Activated gamma-delta T cell treated with anti-CD3 and anti-CD28 coated beads, Interleukin-2, amount 50 U/mL, for 16 hours (primary cell): ENCODE measurements at regions not wholly inside any gene's neighbourhood (a gene's known extent, or its start where the extent isn't known, plus 50 kb on each side); places are given as distances from the start of the nearest gene placed in this dataset.

Experiments
- DNase-seq: peaks from one replicate; pipeline ENCODE4 v3.0.0-alpha.2; 2020; ENCODE audit warnings: low read depth

DNA sequence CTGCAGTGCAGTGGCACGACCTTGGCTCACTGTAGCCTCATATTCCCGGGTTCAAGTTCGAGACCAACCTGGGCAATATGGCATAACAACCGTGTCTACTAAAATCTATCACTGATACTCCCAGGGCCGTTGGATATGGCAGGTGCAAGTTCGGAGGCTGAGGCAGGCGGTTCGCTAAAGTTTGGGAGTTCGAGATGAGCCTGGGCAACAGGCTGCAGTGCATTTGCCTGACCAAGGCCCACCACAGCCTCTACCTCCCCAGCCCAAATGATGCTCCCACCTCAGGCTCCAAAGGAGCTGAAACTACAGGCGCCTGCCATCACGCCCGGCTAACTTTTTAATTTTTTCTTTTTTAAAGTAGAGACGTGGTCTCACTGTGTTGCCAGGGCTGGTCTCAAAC lies 177.1 kb upstream of the ALG10B start:
- DNase-seq: no peak

GRCh38 chr12:38141239-38141638 lies 175.3 kb upstream of the ALG10B start:
- no peak for DNase-seq

GRCh38 chr12:38141861-38142260 lies 174.7 kb upstream of the ALG10B start:
- no peak for DNase-seq

DNA sequence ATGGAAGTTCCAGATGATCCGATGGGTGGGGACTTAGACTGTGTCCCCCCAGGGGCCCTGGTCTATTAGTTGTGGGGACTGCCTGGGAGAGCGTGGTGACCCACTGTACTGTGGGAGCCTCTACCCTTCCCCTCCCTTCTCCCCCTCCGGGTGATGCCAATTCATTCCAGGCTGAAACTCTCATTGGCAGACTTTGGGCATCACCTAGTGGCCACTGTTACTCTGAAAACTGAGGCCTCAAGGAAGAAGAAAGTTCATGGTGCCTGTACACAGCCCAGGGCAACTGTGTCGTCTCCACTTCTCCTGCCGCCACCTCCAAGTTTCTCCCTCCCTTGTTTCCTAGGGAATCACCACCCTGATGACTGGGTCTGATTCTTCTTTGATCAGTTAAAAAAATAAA lies 173.6 kb upstream of the ALG10B start:
- no peak for DNase-seq

- no peak for DNase-seq
Measured at GRCh38 chr12:38144049-38144448, 172.5 kb upstream of the ALG10B start.

- DNase-seq: no peak
Measured at GRCh38 chr12:38144601-38145436, 171.8 kb upstream of the ALG10B start.

- DNase-seq: no peak
Measured at GRCh38 chr12:38149395-38150073, 167.0 kb upstream of the ALG10B start.

DNA sequence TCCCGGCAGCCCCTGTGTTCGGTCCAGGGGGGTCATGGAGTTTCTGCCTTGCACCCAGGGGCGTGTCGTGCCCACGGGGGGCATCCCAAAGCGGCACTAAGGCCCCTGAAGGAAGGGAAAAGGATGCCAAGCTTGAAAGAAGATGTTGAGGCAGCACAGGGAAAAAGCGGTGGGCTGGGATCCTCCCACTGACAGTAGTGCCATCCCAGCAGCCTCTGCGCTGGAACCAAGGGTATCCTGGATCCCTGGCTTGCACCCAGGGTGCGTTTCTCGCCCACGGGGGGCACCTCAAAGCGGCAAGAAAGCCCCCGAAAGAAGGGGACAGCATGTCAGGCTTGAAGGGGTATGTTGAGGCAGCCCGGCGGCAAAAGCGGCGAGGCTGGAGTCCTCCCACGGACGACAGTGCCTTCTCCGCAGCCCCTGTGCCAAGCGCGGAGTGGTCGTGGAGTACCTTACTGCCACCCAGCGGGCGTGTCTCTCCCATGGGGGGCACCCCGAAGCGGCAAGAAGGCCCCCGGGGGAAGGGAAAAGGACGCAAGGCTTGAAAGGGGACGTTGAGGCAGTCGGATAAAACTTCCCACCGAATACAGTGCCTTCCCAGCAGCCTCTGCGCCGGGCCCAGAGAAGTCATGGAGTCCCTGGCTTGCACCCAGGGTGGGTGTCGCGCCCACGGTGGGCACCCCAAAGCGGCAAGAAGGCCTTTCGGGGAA lies 164.4 kb upstream of the ALG10B start:
- no peak for DNase-seq

DNA sequence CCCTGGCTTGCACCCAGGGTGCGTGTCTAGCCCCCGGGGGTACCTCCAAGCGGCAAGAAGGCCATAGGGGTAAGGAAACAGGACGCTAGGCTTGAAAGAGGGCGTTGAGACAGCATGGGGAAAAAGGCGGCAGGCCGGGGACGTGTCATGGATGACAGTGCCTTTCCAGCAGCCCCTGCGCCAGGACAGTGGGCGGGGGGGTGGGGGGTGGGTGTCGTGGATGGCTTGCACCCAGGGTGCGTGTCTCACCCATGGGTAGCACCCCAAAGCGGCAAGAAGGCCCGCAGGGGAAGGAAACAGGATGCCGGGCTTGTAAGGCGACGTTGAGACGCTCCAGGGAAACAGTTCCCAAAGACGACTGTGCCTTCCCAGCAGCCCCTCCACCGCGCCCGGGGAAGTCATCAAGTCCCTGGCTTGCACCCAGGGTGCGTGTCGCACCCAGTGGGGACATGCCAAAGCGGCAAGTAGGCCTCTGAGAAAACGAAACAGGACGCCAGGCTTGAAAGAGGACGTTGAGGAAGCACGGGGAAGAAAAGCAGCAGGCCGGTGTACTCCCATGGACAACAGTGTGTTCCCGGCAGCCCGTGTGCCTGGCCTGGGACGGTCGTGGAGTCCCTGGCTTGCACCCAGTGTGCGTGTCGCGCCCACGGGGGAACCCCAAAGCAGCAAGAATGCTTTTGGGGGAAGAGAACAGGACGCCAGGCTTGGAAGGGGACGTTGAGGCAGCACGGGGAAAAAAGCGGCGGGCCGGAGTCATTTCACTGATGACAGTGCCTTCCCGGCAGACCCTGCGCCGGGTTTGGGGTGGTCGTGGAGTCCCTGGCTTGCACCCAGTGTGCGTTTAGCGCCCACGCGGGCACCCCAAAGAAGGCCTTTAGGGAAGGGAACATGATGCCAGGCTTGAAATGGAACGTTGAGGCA lies 163.5 kb upstream of the ALG10B start:
- DNase-seq: no peak

GRCh38 chr12:38153737-38154061 lies 162.9 kb upstream of the ALG10B start:
- DNase-seq: no peak

- DNase-seq: no peak
Measured at GRCh38 chr12:38154096-38155019, 162.2 kb upstream of the ALG10B start.

DNA sequence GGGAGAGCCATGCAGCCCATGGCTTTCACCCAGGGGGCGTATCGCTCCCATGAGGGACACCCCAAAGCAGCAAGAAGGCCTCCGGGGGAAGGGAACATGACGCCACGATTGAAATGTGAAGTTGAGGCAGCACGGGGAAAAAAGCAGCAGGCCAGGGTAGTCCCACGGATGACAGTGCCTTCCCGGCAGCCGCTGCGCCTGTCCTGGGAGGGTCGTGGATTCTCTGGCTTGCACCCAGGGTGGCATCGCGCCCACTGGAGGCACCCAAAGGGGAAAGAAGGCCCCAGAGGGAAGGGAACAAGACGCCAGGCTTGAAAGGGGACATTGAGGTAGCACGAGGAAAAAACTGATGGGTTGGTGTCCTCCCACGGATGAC lies 161.6 kb upstream of the ALG10B start:
- DNase-seq: no peak

- DNase-seq: no peak
Measured at GRCh38 chr12:38155526-38156496, 160.8 kb upstream of the ALG10B start.

- no peak for DNase-seq
Measured at GRCh38 chr12:38156497-38157245, 159.9 kb upstream of the ALG10B start.

GRCh38 chr12:38157274-38157932 lies 159.2 kb upstream of the ALG10B start:
- DNase-seq: no peak

- no peak for DNase-seq
Measured at GRCh38 chr12:38157933-38158401, 158.6 kb upstream of the ALG10B start.

- DNase-seq: no peak
Measured at GRCh38 chr12:38158428-38159091, 158.0 kb upstream of the ALG10B start.

DNA sequence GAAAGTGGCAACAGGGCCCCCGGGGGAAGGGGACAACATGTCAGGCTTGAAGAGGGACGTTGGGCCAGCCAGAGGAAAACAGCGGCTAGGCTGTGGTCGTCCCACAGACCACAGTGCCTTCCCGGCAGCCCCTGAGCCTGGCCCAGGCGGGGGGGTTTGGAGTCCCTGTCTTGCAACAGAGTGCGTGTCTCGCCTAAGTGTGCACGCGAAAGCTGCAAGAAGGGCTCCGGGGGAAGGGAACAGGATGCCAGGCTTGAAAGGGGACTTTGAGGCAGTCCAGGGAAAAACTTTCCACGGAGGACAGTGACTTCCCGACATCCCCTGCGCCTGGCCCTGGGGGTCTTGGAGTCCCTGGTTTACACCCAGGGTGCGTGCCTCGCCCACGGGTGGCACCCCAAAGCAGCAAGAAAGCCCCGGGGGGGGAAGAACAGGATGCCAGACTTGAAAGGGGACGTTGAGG lies 157.5 kb upstream of the ALG10B start:
- DNase-seq: no peak
